ENCODE measurements at regions not wholly inside any gene's neighbourhood (a gene's known extent, or its start where the extent isn't known, plus 50 kb on each side); places are given as distances from the start of the nearest gene placed in this dataset.
A peak's percentile ranks its signal among the peaks of the same experiment; 100 is the strongest.

DNA sequence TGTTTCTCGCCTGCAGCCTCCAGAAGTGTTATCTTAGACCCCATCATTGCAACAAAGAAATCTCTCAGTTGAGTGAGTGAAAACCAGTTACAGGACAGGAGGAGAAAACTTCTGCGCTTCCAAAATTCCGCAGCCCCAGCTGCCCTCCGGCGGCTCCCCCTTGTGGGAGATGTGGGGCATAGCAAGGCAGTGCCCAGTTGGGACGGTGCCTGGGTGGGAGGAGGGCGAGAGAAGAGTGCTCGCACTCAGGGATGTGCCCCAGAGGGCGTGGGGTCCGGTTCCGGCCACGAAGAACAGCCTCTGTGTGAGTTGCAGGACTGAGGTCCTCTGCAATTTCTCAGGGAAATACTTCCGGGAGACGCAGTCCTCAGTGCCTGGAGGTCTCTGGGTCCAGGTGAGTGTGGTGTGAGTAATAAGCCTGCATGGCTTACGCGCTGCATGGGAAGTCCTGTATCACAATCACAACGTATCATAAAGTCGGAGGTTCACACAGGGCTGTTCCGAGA, 87.0 kb upstream of the BLID start:
- Histone ChIP-seq H3K27ac (no peak overlapping the region), H3K9me3 (no peaks in the 10 kb centered on the region), H3K4me1 (peaks cover 14% of the 10 kb centered on the region), H3K27me3 (no peaks in the 10 kb centered on the region), H3K36me3 (replicated peaks in 1 of 2; ENCODE audit: insufficient read depth in 1 of 2, low read depth in 2 of 2) (no peaks in the 10 kb centered on the region), H3K4me3 (no peak overlapping the region)
- DNase-seq (peak; percentile 50 to 62 (median 56)), ATAC-seq (peak; percentile 88)
- intact Hi-C loops (cut with DNase I) = loop anchor here (5.0 kb wide), 1 partner anchor 546 kb away; no protein-coding TSS in a partner anchor
- WGBS, 2 donors = 1 to 8% methylated on average over 10 to 19 of the region's 19 CpGs
- TF ChIP-seq, protein P1, sequence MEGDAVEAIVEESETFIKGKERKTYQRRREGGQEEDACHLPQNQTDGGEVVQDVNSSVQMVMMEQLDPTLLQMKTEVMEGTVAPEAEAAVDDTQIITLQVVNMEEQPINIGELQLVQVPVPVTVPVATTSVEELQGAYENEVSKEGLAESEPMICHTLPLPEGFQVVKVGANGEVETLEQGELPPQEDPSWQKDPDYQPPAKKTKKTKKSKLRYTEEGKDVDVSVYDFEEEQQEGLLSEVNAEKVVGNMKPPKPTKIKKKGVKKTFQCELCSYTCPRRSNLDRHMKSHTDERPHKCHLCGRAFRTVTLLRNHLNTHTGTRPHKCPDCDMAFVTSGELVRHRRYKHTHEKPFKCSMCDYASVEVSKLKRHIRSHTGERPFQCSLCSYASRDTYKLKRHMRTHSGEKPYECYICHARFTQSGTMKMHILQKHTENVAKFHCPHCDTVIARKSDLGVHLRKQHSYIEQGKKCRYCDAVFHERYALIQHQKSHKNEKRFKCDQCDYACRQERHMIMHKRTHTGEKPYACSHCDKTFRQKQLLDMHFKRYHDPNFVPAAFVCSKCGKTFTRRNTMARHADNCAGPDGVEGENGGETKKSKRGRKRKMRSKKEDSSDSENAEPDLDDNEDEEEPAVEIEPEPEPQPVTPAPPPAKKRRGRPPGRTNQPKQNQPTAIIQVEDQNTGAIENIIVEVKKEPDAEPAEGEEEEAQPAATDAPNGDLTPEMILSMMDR (IDR thresholded peaks at IDR 0.05) = peak; percentile 82 to 96 (median 89)
- no peak for TF ChIP-seq POLR2A (IDR thresholded peaks at IDR 0.05)

DNA sequence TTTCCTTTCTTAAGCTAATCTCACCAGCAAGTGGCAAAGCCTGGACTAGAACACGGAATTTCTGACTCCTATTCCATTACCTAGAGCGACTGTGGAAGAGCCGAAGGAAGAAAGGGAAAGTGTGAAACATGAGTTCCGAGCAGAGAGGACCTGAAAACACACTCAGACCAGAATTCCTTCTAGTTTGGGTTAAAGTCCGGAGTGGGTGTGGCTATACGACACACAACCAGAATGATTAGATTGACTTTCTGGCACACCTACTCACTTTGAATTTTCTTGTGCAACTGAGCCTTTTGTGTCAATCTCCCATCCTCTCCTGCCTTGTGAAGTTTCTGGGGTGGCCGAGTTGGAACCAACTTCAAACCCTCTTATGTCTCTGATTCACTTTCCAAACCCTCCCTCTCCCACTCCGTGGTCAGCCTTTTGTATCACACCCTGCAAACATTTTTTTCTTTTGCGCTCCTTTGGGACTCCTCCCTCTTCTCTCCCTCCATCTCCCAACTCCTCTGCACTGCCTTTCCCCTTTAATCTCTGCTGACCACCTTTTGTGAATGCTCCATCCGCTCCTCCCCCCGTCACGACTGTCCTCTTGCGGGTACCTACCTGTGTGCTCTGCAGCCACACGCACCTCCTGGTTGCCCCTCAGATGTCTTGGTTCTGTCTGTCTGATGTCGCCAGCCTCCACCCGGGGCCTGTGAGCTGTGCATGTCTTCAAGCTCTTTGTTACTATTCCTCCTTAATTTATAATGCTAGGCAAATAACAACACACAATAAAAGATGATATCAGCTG, 86.3 kb upstream of the BLID start:
- ATAC-seq = peak; percentile 42
- intact Hi-C loops (cut with DNase I) = loop anchor here (5.0 kb wide), 1 partner anchor 545 kb away; no protein-coding TSS in a partner anchor
- TF ChIP-seq, protein P1 (IDR thresholded peaks at IDR 0.05) = no peak
- TF ChIP-seq POLR2A (IDR thresholded peaks at IDR 0.05) = no peak
- Histone ChIP-seq H3K4me3 (no peak overlapping the region), H3K9me3 (no peaks in the 10 kb centered on the region), H3K4me1 (peaks cover 14% of the 10 kb centered on the region), H3K27me3 (no peaks in the 10 kb centered on the region), H3K27ac (no peak overlapping the region), H3K36me3 (replicated peaks in 1 of 2; ENCODE audit: insufficient read depth in 1 of 2, low read depth in 2 of 2) (no peaks in the 10 kb centered on the region)
- peak in 3 of 4 donors; percentile 12 to 36 (median 27) for DNase-seq
- 27 to 28% methylated on average over 16 of the region's 16 CpGs for WGBS, 2 donors

DNA sequence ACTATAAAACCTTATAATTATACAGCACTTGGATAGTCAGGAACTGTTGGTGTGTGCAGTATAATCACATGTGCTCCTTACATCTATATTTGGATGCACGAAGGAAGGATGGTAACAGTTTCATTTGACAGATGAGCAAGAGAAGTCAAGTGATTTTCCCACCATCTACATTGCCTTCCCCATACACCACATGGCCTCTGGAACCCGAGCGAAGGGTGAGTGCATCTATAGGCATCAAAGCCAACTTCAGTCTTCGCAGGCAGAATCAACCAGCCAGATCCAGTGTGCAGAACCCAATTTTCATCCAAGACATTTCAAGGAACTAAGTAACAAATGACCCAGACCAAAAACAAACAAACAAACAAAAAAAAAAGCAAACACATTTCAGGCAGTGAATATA, 85.1 kb upstream of the BLID start:
- no peak overlapping the region for H3K4me3 ChIP-seq
- WGBS, 2 donors = 83 to 89% methylated on average over 4 of the region's 4 CpGs
- DNase-seq (no peak), ATAC-seq (no peak)
- no peaks in the 10 kb centered on the region for H3K9me3 ChIP-seq
- TF ChIP-seq, protein P1 (IDR thresholded peaks at IDR 0.05) = no peak
- no peak for TF ChIP-seq POLR2A (IDR thresholded peaks at IDR 0.05)
- H3K4me1 ChIP-seq = peaks cover 14% of the 10 kb centered on the region
- no peaks in the 10 kb centered on the region for H3K27me3 ChIP-seq
- intact Hi-C loops (cut with DNase I) = loop anchor here (5.0 kb wide), 1 partner anchor 544 kb away; no protein-coding TSS in a partner anchor
- no peak overlapping the region for H3K27ac ChIP-seq
- no peaks in the 10 kb centered on the region for H3K36me3 ChIP-seq (replicated peaks in 1 of 2; ENCODE audit: insufficient read depth in 1 of 2, low read depth in 2 of 2)

DNA sequence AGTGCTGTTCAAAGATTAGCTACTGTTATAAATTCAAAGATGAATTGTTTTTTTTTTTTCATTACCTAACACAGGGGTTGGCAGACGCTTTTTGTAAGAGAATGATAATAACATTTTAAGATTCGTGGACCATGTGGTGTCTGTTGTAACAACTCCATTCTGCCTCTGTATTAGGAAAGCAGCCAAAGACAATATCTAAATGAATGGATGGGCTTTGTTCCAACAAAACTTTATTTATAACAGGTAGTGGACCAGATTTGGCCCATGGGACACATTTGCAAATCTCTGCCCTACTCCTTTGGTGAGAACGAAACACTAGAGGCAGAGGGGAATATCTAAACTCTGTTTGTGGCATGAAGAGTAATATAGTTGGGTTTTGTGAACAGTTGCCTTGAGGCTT, 83.6 kb upstream of the BLID start:
- DNase-seq (no peak), ATAC-seq (no peak)
- 63 to 64% methylated on average over 3 of the region's 3 CpGs for WGBS, 2 donors
- intact Hi-C loops (cut with DNase I) = loop anchor here (5.0 kb wide), 1 partner anchor 542 kb away; no protein-coding TSS in a partner anchor
- H3K27ac ChIP-seq = no peak overlapping the region
- no peaks in the 10 kb centered on the region for H3K36me3 ChIP-seq (replicated peaks in 1 of 2; ENCODE audit: insufficient read depth in 1 of 2, low read depth in 2 of 2)
- H3K9me3 ChIP-seq = no peaks in the 10 kb centered on the region
- H3K4me1 ChIP-seq = peaks cover 14% of the 10 kb centered on the region
- no peak overlapping the region for H3K4me3 ChIP-seq
- no peak for TF ChIP-seq POLR2A (IDR thresholded peaks at IDR 0.05)
- TF ChIP-seq, protein P1 (IDR thresholded peaks at IDR 0.05) = no peak
- no peaks in the 10 kb centered on the region for H3K27me3 ChIP-seq

Data from body of pancreas (tissue), 4 donors.